HG03354 (cell line): ENCODE measurements at regions not wholly inside any gene's neighbourhood (a gene's known extent, or its start where the extent isn't known, plus 50 kb on each side); places are given as distances from the start of the nearest gene placed in this dataset.

ENCODE experiments used
- ATAC-seq: cut with Tn5 transposase; IDR thresholded peaks from one replicate; pipeline ENCODE4 v1.9.1; 2021; ENCODE audit warnings: mild to moderate bottlenecking; ENCODE audit not compliant: unreplicated experiment, poor library complexity, severe bottlenecking

DNA sequence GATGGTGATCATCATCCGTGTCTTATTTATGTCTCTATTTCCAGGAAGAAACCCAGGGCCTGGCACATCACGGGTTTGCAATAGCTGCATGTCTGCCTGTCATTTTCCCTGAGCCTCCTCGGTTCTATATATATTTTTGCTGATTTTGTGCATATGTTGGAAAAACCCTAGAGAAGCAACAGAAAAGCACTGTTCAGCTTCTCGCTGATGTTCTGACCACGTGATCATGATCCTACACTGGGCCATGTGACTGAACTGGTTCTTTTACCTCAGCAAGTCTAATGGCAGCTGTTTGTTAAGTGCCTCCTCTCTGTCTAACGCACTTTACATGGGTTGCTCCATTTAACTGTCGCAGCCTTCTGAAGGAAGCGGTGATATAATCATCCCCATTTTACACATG is 71.3 kb downstream of the CMPK2 start:
- ATAC-seq: no peak
